COLO829 (cell line): ENCODE measurements at regions not wholly inside any gene's neighbourhood (a gene's known extent, or its start where the extent isn't known, plus 50 kb on each side); places are given as distances from the start of the nearest gene placed in this dataset.
"Not testable (repeated sequence)": the region's sequence is repeated elsewhere in the genome, so short reads cannot be mapped to it uniquely, and the experiment has no call there.

Experiments
- DNase-seq: peaks from one replicate; pipeline ENCODE4 v3.0.0; 2012; ENCODE audit warnings: low spot score

DNA sequence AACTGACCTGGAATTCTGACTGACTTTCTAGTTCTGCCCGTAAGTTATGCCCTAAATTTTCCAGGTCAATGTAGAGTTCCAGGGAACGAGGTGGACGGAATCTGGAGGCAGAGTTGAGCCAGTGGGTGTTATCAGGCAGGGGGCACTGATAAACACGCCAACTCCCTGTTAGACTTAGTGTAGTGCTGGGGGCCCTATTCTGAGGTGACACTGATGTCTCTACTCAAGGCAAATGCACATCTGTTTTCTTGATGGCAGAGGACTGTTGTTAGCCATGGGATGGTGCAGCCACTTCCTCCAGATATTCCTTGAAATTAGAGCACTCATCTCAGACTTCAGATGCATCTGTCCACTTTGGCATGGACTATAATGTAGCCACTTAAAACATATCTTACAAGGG lies 83.5 kb downstream of the C9orf152 start:
- DNase-seq = no peak

DNA sequence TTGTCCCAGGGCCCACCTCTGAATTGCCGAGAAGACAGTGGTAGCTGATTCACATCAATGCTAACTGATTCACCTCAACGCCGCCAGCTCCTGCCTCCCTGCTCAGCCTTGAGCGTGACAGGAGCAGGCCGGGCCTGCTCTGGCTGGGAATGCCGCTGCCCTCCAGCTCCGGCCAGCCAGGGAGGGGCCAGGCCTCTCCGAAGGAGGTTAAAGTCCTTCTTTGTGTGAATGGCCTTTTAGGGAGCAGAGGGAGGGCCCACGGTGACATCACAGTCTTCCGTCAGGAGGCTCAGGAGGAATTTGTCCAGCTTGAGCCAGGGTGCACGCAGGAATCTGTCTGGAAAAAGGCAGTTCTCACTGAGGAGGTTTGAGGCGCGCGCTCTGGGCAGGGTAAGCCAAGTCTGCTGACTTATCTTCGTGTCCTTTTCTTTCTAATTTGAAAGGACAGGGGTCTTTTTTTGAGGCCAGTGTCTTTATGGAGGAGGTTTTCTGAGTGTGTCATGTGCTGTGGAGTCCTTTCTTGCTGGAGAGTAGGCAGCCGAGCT lies 82.7 kb downstream of the C9orf152 start:
- DNase-seq = peak; percentile 80

GRCh38 chr9:110125763-110126351 lies 82.1 kb downstream of the C9orf152 start:
- DNase-seq = no peak

DNA sequence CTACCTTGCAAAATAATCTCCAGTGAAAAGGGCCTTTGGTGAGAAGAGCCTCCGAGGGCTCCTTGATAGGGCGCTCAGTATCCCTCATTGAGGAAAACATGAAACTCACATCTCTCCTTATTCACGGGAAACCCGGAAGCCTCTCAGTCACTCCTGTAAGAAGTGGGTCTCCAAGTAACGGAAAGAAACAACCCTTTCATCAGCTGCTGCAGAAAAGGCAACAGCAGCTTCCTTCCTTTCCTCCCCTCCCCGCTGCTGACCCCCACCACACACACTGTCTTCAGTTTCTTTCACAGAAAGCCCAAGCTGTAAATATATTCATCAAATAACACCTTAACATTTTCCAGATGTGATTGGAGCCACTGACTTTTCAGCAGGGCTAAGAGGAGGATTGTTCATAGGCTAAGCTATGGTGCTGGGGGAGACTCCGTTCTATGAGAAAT lies 81.4 kb downstream of the C9orf152 start:
- no peak for DNase-seq

- DNase-seq = no peak
Measured at GRCh38 chr9:110126986-110127864, 80.7 kb downstream of the C9orf152 start.

DNA sequence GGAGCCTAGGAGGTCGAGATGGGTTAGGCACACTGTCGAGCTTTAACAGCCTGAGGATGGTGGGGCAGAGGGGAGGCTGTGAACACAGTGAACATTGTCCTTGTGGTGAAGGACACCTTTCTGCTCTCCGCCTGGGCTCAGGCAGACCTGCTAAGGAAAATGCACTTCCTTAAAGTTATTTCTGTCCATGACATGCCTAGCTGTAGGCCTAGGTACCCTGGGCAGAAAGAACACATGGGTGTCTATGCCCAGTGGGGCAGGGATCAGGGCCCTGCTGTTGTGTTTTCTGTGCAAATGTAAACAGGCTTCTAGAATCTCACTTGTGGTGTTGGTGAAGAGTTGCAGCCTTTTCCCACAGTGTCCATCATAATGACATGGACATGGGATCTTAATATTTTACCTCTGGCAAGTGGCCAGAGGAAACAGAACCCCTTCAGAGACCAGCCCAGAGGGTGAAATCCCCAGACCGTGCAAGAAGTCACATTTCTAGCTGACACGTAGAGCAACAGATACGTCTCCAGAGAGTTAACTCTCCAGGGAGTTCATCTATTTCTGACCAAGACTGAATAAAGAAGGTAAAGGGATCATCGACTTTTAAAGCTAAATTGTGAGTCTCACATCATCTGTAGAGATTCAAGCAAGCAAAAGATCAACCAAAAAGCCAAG lies 79.2 kb downstream of the C9orf152 start:
- no peak for DNase-seq

- no peak for DNase-seq
Measured at GRCh38 chr9:110129425-110129824, 78.5 kb downstream of the C9orf152 start.

DNA sequence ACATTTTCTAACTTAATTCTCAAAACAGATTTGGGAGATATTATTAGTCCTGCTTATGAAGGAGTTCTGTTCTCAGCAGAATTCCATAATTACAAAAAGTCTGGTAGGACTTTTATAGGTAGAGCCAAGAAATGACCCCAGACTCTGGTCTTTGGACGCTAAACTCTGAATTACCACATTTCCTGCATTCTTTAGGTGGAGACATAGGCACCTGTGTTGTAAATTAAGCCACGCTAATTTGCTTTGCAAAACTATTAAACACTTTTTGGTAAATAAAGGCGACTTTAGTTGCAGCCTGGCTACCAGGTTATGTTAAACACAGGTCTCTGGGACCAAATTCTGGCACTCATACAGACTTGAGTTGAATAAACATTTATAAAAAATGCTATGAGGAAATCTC lies 77.7 kb downstream of the C9orf152 start:
- no peak for DNase-seq

- DNase-seq = no peak
Measured at GRCh38 chr9:110130791-110131416, 77.1 kb downstream of the C9orf152 start.

GRCh38 chr9:110131499-110131898 lies 76.5 kb downstream of the C9orf152 start:
- no peak for DNase-seq

DNA sequence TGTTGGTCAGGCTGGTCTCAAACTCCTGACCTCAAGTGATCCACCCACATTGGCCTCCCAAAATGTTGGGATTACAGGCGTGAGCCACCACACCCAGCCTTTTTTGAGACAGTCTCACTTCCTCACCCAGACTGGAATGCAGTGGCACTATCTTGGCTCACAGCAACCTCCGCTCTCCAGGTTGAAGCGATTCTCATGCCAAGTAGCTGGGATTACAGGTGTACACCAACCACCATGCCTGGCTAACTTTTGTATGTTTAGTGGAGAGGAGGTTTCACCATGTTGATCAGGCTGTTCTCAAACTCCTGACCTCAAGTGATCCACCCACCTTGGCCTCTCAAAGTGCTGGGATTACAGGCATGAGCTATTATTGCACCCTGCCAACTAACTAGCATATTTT lies 75.4 kb downstream of the C9orf152 start:
- DNase-seq = not testable (repeated sequence)

DNA sequence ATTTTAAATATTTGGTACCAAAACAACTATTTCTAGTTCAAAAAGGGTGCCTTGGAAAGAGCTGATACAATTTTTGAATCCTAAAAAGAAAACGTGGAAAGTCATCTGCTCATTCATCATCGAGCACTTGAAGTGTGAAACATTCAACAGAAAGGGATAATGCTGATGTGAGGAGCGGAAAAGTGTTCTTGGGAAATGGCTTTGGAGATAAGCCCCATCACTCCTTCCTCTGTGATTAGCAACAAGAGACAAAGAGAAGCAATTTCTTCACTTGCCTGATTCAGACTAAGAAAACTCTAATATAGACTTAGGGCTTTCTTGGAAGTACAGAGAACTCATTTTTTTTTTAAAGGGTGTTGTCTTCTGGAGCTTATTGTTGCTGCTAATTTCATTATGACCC lies 74.9 kb downstream of the C9orf152 start:
- no peak for DNase-seq

- peak; percentile 85 for DNase-seq
Measured at GRCh38 chr9:110133608-110134210, 74.2 kb downstream of the C9orf152 start.

DNA sequence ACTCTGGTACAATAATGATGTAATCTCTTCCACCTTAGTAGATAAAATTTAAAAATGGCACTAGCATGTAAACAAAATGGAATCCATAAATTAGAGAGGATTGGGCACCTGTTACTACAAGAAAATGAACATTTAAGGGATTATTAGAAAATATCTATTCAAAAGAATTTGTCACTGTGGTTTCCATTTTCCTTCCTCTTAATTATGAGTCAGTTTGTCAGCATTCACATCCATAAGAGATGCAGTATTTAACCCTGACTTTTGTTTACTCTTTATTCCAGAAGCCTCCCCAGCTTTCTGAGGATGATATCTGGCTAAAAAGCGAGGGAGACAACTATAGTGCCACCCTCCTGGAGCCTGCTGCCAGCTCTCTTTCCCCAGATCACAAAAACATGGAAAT lies 72.1 kb downstream of the C9orf152 start:
- no peak for DNase-seq

DNA sequence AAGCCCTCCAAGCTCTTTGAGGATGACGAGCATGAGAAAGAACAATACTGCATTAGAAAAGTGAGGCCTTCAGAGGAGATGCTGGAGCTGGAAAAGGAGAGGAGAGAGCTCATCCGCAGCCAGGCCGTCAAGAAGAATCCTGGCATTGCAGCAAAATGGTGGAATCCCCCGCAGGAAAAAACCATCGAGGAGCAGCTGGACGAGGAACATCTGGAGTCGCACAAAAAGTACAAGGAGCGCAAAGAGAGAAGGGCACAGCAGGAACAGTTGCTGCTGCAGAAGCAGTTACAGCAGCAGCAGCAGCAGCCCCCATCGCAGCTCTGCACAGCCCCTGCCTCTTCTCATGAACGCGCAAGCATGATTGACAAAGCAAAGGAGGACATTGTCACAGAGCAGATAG lies 71.2 kb downstream of the C9orf152 start:
- no peak for DNase-seq

DNA sequence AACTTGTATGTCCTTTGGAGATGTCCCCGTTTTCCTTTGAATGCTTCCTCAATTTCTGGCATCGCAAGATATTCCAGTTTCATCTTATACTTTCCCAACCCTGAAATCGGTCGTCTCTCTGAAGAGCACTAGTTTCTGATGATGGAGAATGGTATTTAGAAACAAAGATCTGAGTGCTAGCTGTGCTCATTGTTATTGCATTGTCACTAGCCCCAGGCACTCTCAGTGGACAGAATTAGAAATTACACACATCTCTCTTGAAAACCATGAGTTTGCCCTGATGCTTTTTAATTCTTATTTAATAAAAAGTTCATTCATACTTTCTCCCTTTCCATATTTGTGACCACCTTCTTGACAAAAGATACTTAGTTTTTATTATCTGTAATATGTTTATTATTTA lies 67.7 kb downstream of the C9orf152 start:
- DNase-seq = no peak

- no peak for DNase-seq
Measured at GRCh38 chr9:110141227-110141793, 66.6 kb downstream of the C9orf152 start.

GRCh38 chr9:110142253-110142652 lies 65.7 kb downstream of the C9orf152 start:
- DNase-seq = no peak

GRCh38 chr9:110142868-110143481 lies 65.0 kb downstream of the C9orf152 start:
- DNase-seq = no peak

- DNase-seq = no peak
Measured at GRCh38 chr9:110143485-110143884, 64.5 kb downstream of the C9orf152 start.

GRCh38 chr9:110143950-110144545 lies 63.9 kb downstream of the C9orf152 start:
- no peak for DNase-seq
